SIG-M5 treated with dmso at 0.1 percent for 504 hours (cell line): ENCODE measurements at regions not wholly inside any gene's neighbourhood (a gene's known extent, or its start where the extent isn't known, plus 50 kb on each side); places are given as distances from the start of the nearest gene placed in this dataset.

Source experiments
- DNase-seq: peaks from one replicate; lab custom pipeline; 2025; ENCODE audit not compliant: unreplicated experiment; lab: John Stamatoyannopoulos, UW

GRCh38 chr2:55973673-55974072 is 50.1 kb upstream of the EFEMP1 start:
- DNase-seq, result no peak

GRCh38 chr2:55976681-55977080 is 53.1 kb upstream of the EFEMP1 start:
- DNase-seq, result no peak

DNA sequence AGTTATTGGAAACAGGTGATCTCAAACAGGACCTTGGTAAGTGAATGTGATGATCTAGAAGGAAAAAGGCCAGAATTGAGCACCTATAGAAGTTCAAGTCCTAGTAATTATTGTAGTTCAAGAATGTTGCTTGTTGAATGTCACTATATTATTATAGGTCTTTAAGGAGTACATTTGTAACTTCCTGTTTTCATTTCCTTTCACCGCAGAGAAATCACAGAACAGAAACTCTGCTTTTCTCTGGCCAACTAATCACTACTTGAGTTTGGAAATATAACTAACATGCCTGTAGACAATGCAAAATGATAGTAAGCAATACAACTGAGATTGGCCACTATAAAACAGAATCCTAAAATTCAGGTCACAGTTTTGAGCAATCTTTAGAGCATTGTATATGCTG is 61.8 kb upstream of the EFEMP1 start:
- peak; percentile 28 for DNase-seq

- DNase-seq, result no peak
Observed at GRCh38 chr2:55986001-55986400, 62.4 kb upstream of the EFEMP1 start.

DNA sequence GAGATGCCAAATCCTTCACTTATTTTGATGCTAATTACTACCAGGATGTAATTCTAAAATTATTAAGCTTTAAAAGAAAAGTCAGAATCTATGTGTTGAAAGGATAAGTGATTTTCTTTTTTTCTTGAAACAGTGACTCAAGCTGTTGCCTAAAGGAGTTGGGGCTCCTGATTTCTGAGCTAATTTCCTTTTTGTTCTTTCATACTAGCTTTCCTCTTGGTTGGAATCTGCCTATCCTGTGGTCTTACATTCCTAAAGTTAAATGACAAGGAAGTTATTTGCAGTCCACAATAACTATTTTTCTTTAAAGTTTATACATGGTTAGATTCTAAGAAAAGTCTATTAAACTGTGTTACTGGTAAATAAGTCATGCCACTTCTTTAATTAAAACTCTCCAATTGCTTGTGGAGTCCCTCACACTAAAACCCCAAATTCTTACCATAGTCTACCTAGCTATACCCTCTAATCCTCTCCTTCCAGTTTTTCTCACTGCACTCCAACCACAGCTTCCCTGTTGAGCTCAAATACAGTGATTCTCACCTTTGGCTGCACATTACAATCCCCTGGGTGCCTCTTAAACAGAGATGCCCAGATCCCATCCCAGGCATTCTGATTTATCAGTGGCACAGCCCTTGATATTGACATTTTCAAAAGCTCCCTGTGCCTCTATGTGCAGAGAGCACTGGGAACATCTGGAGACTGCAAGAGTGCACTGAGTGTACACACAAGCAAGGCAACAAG is 63.3 kb upstream of the EFEMP1 start:
- DNase-seq, result no peak

- no peak for DNase-seq
Observed at GRCh38 chr2:55989405-55989804, 65.8 kb upstream of the EFEMP1 start.

- no peak for DNase-seq
Observed at GRCh38 chr2:55992455-55992854, 68.9 kb upstream of the EFEMP1 start.

- no peak for DNase-seq
Observed at GRCh38 chr2:55993685-55994084, 70.1 kb upstream of the EFEMP1 start.

DNA sequence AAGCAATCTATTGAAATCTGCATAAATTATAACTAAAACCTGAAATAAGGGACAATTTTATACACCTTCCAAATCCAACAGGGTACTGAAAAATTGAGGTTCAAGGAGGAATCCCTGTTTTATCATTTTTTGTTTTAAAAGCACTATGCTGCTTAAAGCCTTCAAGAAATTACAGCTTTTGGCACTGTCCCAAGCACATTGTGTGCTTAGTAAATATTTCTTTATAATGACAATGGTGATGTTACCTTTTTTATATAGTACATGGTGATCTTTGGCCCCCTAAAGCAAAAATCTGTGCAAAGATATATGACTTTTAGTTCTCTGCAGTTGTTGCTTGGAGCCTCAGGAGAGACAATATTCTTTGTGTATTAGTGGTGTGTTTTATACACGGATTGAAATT is 71.6 kb upstream of the EFEMP1 start:
- DNase-seq, result no peak

DNA sequence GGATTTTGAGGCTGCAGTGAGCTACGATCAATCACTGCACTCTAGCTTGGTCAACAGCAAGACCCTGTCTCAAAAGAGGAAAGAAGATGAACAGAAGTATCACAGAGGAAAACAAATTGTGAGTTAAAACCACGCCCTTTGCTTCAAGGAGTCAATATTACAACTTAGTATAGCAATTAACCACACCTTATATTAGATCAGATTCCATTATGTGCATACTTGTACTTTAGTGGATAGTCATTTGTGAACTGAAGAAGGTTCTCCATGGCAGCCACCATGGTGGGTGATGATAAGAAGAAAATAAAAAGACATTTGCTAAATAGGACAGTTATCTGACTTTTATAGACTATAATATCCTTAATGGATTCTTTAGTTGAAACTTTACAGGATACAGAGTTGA is 72.3 kb upstream of the EFEMP1 start:
- DNase-seq, result no peak

- DNase-seq, result no peak
Observed at GRCh38 chr2:55999231-55999630, 75.6 kb upstream of the EFEMP1 start.

DNA sequence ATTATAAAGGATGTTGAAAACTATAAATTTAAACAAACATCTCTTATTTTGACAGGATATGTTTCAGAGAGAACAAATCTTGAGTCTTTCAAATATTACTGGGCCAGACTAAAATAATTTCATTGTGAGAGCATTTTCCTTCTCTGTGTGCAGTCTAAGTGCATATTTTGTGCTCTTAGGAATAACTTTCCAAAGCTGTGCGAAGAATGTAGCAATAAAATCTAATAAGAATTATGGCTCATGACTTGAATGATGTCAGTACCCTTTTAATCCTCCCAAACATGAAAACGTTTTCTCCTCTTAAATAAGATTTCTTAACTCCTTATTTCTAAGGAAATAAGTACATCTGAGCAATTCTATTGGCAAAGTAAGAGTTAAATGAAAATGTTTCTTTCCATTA is 76.2 kb upstream of the EFEMP1 start:
- no peak for DNase-seq

- DNase-seq, result no peak
Observed at GRCh38 chr2:56001947-56002346, 78.4 kb upstream of the EFEMP1 start.

DNA sequence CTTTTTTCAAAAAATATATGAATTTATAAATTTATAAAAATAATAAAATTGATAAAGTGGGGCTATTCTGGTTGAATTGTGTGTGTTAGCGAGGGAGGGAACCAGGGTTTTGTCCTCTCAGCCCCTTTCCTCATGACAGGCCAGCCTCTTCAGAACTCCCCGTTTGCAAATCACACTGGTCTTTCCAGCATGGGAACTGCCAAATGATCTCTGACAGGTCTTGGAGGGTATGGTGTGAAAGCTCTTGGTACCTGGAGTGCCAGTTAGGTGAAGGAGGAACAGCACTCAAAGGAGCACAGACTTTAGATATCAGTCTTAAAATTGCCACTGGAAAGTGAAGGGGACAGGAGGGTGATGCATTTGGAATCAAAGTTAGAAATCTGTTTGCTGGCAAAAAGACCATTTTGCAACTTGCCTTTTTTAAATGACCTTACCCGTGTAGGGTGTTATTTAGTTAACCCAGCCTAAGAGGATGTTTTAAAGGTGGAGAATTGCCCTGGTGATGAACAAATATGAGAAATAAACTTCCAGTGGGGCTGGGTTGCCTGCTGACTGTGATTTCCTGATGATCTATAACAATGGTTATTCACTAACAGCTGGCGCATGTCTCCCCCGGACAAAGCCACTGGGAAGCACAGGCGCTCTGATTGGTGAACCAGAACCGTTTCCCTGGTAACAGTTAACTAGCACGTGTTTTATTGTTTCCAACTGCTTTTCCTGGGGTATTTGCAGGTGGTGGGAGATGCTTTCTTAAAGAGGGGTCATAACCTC is 85.3 kb upstream of the EFEMP1 start:
- DNase-seq, result no peak

- DNase-seq, result peak; percentile 42
Observed at GRCh38 chr2:56009758-56010458, 86.3 kb upstream of the EFEMP1 start.

GRCh38 chr2:56011624-56012023 is 88.0 kb upstream of the EFEMP1 start:
- DNase-seq, result no peak

GRCh38 chr2:56012221-56012765 is 88.7 kb upstream of the EFEMP1 start:
- DNase-seq, result no peak

- DNase-seq, result no peak
Observed at GRCh38 chr2:56013475-56013874, 89.9 kb upstream of the EFEMP1 start.

GRCh38 chr2:56014046-56014730 is 90.6 kb upstream of the EFEMP1 start:
- DNase-seq, result no peak

- DNase-seq, result no peak
Observed at GRCh38 chr2:56015711-56016115, 92.1 kb upstream of the EFEMP1 start.

DNA sequence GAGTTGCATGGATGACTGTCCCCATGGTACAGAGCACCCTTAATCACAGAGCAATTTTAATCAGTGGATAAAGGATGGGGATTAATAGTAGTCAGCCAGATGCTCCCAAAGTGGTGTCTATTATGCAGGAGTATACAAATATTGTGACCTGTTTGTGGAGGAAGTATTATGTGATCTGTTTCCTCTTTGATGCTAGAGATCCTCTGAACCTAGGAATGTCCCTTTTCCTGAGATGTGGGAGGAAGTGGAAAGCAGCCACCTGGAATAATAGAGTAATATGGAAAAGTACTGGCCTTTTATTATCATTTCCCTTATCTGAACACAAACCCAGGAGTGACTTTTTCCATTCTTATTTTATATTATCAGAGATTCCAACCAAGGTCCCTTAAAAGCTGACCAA is 94.2 kb upstream of the EFEMP1 start:
- no peak for DNase-seq
